Heart right ventricle (tissue), 16 donors: ENCODE measurements at regions not wholly inside any gene's neighbourhood (a gene's known extent, or its start where the extent isn't known, plus 50 kb on each side); places are given as distances from the start of the nearest gene placed in this dataset.

Source experiments
- ATAC-seq, 8 donors: fragments of 200-7000 bp; cut with Tn5 transposase; one replicate each; pipeline ENCODE4 v1.9.1; 2020; ENCODE audit warnings: mild to moderate bottlenecking in 8 of 8, moderate library complexity in 8 of 8, moderate number of reproducible peaks in 1 of 8
- DNase-seq, 2 donors: peaks; one replicate each; pipeline ENCODE4 v3.0.0-alpha.2; 2020
- H3K27ac ChIP-seq, 10 donors: fragments of 200-600 bp; sonication (generic) in 2 of 10; one replicate each; pipeline versions ENCODE4 v1.5.0 to v1.8.0; 2020 to 2022; ENCODE audit warnings: mild to moderate bottlenecking in 3 of 10
- H3K27me3 ChIP-seq, 7 donors: fragments of 200-600 bp; one replicate each; pipeline ENCODE4 v1.8.0; 2021 to 2022; ENCODE audit warnings: mild to moderate bottlenecking in 2 of 7
- H3K36me3 ChIP-seq, 9 donors: fragments of 200-600 bp; sonication (generic) in 1 of 9; one replicate each; pipeline versions ENCODE4 v1.5.0 to v1.8.0; 2020 to 2022; ENCODE audit warnings: mild to moderate bottlenecking in 2 of 9
- H3K4me1 ChIP-seq, 9 donors: fragments of 200-600 bp; sonication (generic) in 1 of 9; one replicate each; pipeline versions ENCODE4 v1.5.0 to v1.8.0; 2020 to 2022; ENCODE audit warnings: mild to moderate bottlenecking in 4 of 9
- H3K4me3 ChIP-seq, 10 donors: fragments of 200-600 bp; sonication (generic) in 2 of 10; one replicate each; pipeline versions ENCODE4 v1.5.0 to v1.8.0; 2020 to 2022; ENCODE audit warnings: mild to moderate bottlenecking in 7 of 10, moderate library complexity in 2 of 10
- H3K9me3 ChIP-seq, 11 donors: fragments of 200-600 bp in 10 of 11; sonication (generic) in 2 of 11; one replicate each; pipeline versions ENCODE4 v1.5.0 to v1.8.0; 2013 to 2022; ENCODE audit warnings: mild to moderate bottlenecking in 2 of 11, control low read depth in 1 of 11, moderate library complexity in 1 of 11
- WGBS, 2 donors: extraction: QIAGEN DNeasy Blood & Tissue Kit; methylation state at CpG; one replicate each; pipeline ENCODE4 v1.1.7; 2013; ENCODE audit warnings: inconsistent platforms in 1 of 2; 5-methylcytosine and 5-hydroxymethylcytosine counted together
- intact Hi-C, 10 donors: fragments of 100-400 bp; cut with DNase I; formaldehyde crosslinking; loops; one replicate each; pipeline versions ENCODE4 v1.11.1 to v1.14.2; 2022
- TF ChIP-seq, protein P1 (sequence below), 9 donors: fragments of 200-600 bp; sonication (generic) in 2 of 9; IDR thresholded peaks; one replicate each; pipeline versions ENCODE4 v1.5.0 to v1.8.0; 2021 to 2022; ENCODE audit warnings: antibody characterized with exemption in 9 of 9, mild to moderate bottlenecking in 5 of 9, moderate library complexity in 1 of 9
- donor health status: Arrhythmogenic right ventricular cardiomyopathy.
- donor health status: ischemic (EF 13 %, LVEDD 7.1; RV severe dilation, severe dysfunction).
- donor health status: healthy with polysubstance abuse.
- donor health status: DM: no; HTN: yes; CAD: no.
- donor health status: DM: no; HTN: no; CAD: no.
- donor health status: ischemic (EF 25% LVEDD 6.9; RV normal size, moderate dysfunction).
- donor health status: ischemic (EF 25% LVEDD 5.7; RV mildly dilated, moderate dysfunction).
- donor health status: healthy.
- donor health status: DM: yes; HTN: yes; CAD: no.
- donor health status: Ischemic cardiomyopathy.
- donor health status: ischemic (EF 35%, LVEDD 5.7; RV mildly dilated, moderate dysfunction).
- donor health status: nonischemic (EF 11% LVEDD 7.7; RV severe dilation, severe dysfunction).
- donor health status: DM: yes; HTN: yes; CAD: no.
- donor health status: PGD.
- donor health status: ischemic (EF 29% LVEDD 5.4; RV normal size, mild dysfunction).
- donor health status: nonischemic (EF 23%, LVEDD 6.1; RV moderate dilation, normal function).

- TF ChIP-seq, protein P1, sequence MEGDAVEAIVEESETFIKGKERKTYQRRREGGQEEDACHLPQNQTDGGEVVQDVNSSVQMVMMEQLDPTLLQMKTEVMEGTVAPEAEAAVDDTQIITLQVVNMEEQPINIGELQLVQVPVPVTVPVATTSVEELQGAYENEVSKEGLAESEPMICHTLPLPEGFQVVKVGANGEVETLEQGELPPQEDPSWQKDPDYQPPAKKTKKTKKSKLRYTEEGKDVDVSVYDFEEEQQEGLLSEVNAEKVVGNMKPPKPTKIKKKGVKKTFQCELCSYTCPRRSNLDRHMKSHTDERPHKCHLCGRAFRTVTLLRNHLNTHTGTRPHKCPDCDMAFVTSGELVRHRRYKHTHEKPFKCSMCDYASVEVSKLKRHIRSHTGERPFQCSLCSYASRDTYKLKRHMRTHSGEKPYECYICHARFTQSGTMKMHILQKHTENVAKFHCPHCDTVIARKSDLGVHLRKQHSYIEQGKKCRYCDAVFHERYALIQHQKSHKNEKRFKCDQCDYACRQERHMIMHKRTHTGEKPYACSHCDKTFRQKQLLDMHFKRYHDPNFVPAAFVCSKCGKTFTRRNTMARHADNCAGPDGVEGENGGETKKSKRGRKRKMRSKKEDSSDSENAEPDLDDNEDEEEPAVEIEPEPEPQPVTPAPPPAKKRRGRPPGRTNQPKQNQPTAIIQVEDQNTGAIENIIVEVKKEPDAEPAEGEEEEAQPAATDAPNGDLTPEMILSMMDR (IDR thresholded peaks at IDR 0.05), result no peak
- peaks cover 0 to 17% (median 5%) of the 10 kb centered on the region in 7 donors for H3K27me3 ChIP-seq
- DNase-seq (no peak), ATAC-seq (no peak)
- no peaks in the 10 kb centered on the region for H3K4me1 ChIP-seq
- no peak overlapping the region for H3K4me3 ChIP-seq
- intact Hi-C loops, result no loop called here
- no peak overlapping the region for H3K27ac ChIP-seq
- WGBS, 2 donors, result 74 to 83% methylated on average over 2 of the region's 2 CpGs
- H3K9me3 ChIP-seq, result peaks cover 0 to 31% (median 14%) of the 10 kb centered on the region in 11 donors
- no peaks in the 10 kb centered on the region for H3K36me3 ChIP-seq
Observed at GRCh38 chr15:60272623-60273022, 125.2 kb downstream of the ANXA2 start.

DNA sequence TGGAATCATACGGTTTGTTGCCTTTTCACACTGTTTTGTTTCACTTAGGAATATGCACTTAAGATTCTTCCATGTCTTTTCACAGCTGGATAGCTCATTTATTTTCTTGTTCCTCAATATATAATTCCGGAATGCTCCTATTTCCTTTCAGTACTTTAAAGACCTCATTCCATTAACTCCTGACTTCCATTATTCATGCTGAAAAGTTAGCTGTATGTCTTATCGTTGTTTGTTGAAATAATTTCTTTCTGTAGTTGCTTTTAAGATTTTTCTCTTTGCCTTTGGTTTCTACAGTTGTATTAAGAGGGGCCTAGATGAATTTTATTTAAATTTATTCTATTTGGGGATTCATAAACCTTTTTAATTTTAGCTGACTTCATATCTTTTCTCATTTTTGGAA is 122.2 kb downstream of the ANXA2 start:
- Histone ChIP-seq H3K9me3 (peaks cover 0 to 31% (median 14%) of the 10 kb centered on the region in 11 donors), H3K4me1 (no peaks in the 10 kb centered on the region), H3K36me3 (no peaks in the 10 kb centered on the region), H3K27ac (no peak overlapping the region), H3K4me3 (no peak overlapping the region), H3K27me3 (peaks cover 0 to 24% (median 8%) of the 10 kb centered on the region in 7 donors)
- no peak for DNase-seq
- TF ChIP-seq, protein P1 (IDR thresholded peaks at IDR 0.05), result no peak
- 58 to 88% methylated on average over 3 of the region's 3 CpGs for WGBS, 2 donors
- ATAC-seq, result no peak
- intact Hi-C loops, result no loop called here

DNA sequence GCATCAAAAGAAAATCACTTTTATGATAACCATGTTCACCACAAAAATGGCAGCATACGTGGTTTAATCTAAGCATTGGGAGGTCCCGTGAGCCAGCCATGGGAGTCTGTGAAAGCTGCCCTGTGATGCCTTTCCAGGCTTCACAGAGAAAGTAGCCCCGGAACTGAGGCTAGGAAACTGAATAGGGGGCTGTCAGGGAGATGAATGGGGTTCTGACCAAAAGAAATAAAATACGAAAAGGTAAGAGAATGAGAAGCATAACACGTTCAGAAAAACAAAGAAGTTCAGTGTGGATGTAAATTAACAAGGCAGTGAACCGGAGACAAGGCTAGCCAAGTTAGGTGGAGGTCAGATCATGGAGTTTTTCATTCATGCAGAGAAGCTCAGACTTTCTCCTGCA is 118.9 kb downstream of the ANXA2 start:
- Histone ChIP-seq H3K9me3 (peaks cover 0 to 28% (median 14%) of the 10 kb centered on the region in 11 donors), H3K27me3 (peaks cover 0 to 27% (median 18%) of the 10 kb centered on the region in 7 donors), H3K4me3 (no peak overlapping the region), H3K4me1 (no peaks in the 10 kb centered on the region), H3K36me3 (no peaks in the 10 kb centered on the region), H3K27ac (no peak overlapping the region)
- WGBS, 2 donors, result 74 to 82% methylated on average over 6 of the region's 6 CpGs
- intact Hi-C loops, result no loop called here
- ATAC-seq, result no peak
- DNase-seq, result no peak
- TF ChIP-seq, protein P1 (IDR thresholded peaks at IDR 0.05), result no peak

- ATAC-seq (no peak), DNase-seq (no peak)
- peaks cover 0 to 37% (median 24%) of the 10 kb centered on the region in 7 donors for H3K27me3 ChIP-seq
- H3K9me3 ChIP-seq, result peaks cover 0 to 19% (median 8%) of the 10 kb centered on the region in 11 donors
- WGBS, 2 donors, result 79 to 87% methylated on average over 2 of the region's 2 CpGs
- TF ChIP-seq, protein P1 (IDR thresholded peaks at IDR 0.05), result no peak
- H3K4me3 ChIP-seq, result no peak overlapping the region
- no peaks in the 10 kb centered on the region for H3K36me3 ChIP-seq
- intact Hi-C loops, result no loop called here
- H3K4me1 ChIP-seq, result no peaks in the 10 kb centered on the region
- H3K27ac ChIP-seq, result no peak overlapping the region
Observed at GRCh38 chr15:60280259-60280658, 117.5 kb downstream of the ANXA2 start.
